Nephron progenitor cell (in vitro differentiated cells): ENCODE measurements at regions not wholly inside any gene's neighbourhood (a gene's known extent, or its start where the extent isn't known, plus 50 kb on each side); places are given as distances from the start of the nearest gene placed in this dataset.
"Not testable (repeated sequence)": the region's sequence is repeated elsewhere in the genome, so short reads cannot be mapped to it uniquely, and the experiment has no call there.

Experiments used
- DNase-seq: peaks from one replicate; pipeline ENCODE4 v3.0.0; 2021
- H3K27ac Mint-ChIP-seq: 2 replicates; pipeline ENCODE4 v1.8.0; 2021; ENCODE audit warnings: mild to moderate bottlenecking, moderate library complexity, mixed read lengths
- H3K27me3 Mint-ChIP-seq: 2 replicates; pipeline ENCODE4 v1.8.0; 2021; ENCODE audit warnings: mild to moderate bottlenecking, low read depth, mixed read lengths; ENCODE audit not compliant: poor library complexity
- H3K36me3 Mint-ChIP-seq: 2 replicates; pipeline ENCODE4 v1.8.0; 2021; ENCODE audit warnings: low read depth, mixed read lengths
- H3K4me1 Mint-ChIP-seq: 2 replicates; pipeline ENCODE4 v1.8.0; 2021; ENCODE audit warnings: mixed read lengths
- H3K4me3 Mint-ChIP-seq: 2 replicates; pipeline ENCODE4 v1.8.0; 2021; ENCODE audit warnings: mild to moderate bottlenecking, moderate library complexity, mixed read lengths
- H3K9me3 Mint-ChIP-seq: 2 replicates; pipeline ENCODE4 v1.8.0; 2021; ENCODE audit warnings: mild to moderate bottlenecking, moderate library complexity, mixed read lengths
- CTCF ChIP-seq: fragments of 200-600 bp; sonication (generic); IDR thresholded peaks from 2 replicates; pipeline ENCODE4 v1.5.0; 2021; ENCODE audit warnings: antibody characterized with exemption

GRCh38 chr11:13149991-13150390, 127.6 kb upstream of the BMAL1 start:
- DNase-seq, result no peak
- H3K36me3 Mint-ChIP-seq, result no peaks in the 10 kb centered on the region
- no peak overlapping the region for H3K4me3 Mint-ChIP-seq
- peaks cover 8% of the 10 kb centered on the region for H3K4me1 Mint-ChIP-seq
- H3K27ac Mint-ChIP-seq, result no peak overlapping the region
- peaks cover 18% of the 10 kb centered on the region for H3K27me3 Mint-ChIP-seq
- H3K9me3 Mint-ChIP-seq, result peaks cover under 1% of the 10 kb centered on the region
- TF ChIP-seq CTCF, result no peak

DNA sequence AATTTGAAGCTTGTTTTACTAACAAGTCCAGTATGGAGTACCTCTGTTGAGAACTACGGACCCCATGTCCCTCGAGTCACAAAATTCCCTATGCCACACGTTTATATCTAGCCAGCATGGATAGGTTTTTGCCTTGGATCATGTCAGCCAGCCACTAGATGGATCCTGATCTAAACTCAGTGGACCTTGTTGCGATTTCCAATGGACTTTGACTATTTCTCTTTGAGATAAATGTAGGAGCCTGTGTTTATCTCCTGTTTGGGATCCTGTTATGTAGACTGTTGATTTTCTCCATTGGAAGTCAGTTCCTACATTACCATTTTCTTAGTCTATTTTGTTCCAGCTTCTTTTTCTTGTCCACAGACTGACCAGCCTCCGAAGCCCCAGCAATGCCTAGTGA, 127.1 kb upstream of the BMAL1 start:
- H3K4me1 Mint-ChIP-seq, result peaks cover 4% of the 10 kb centered on the region
- H3K4me3 Mint-ChIP-seq, result no peak overlapping the region
- H3K27me3 Mint-ChIP-seq, result peaks cover 18% of the 10 kb centered on the region
- H3K36me3 Mint-ChIP-seq, result no peaks in the 10 kb centered on the region
- no peak overlapping the region for H3K27ac Mint-ChIP-seq
- no peak for TF ChIP-seq CTCF
- no peak for DNase-seq
- H3K9me3 Mint-ChIP-seq, result peaks cover 5% of the 10 kb centered on the region

GRCh38 chr11:13152264-13152663, 125.3 kb upstream of the BMAL1 start:
- Mint-ChIP-seq H3K9me3 (peaks cover 23% of the 10 kb centered on the region), H3K36me3 (no peaks in the 10 kb centered on the region)
- TF ChIP-seq CTCF, result no peak

DNA sequence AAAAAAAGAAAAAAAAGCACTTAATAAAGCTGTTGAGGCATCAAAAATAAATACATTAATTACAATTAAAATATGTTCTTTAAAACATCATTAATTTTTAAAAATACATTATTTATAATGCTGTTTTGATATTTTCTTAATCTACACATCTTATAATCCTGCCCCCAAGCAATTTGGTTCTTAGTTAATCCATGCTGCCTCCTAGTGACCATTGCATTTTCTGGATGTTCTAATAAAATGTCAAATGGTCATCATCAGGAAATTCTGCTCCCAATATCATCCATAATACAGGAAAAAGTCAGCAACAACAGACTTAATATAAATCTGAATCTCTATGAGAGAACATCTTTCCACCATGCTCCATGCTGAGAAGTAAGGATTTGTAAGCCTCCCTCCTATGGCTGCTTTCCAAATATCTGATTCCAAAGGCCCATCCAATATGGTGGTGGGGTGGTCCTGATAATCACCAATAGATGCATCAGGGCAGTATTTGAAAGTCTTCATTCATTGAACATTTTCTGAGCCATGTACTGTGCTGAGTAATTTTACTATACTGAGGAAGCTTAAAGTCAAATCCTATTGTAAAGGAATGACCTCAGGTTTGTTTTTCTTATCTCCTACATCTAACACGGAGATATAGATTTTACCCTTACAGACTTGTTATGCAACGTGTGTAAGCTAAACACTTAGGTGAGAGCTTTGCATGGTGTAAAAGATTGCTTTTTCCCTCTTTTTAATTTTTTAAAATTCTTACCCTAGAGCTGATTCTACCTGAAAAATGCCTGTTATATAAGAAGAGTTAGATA, 124.7 kb upstream of the BMAL1 start:
- peak; percentile 37 for TF ChIP-seq CTCF
- Mint-ChIP-seq H3K27ac (no peak overlapping the region), H3K4me1 (no peaks in the 10 kb centered on the region), H3K27me3 (peaks cover 17% of the 10 kb centered on the region), H3K9me3 (peaks cover 30% of the 10 kb centered on the region), H3K36me3 (no peaks in the 10 kb centered on the region), H3K4me3 (no peak overlapping the region)
- DNase-seq, result no peak

More at GRCh38 chr11:13152264-13152663, 125.3 kb upstream of the BMAL1 start:
- no peak for DNase-seq
- Mint-ChIP-seq H3K27me3 (peaks cover 18% of the 10 kb centered on the region), H3K27ac (no peak overlapping the region), H3K4me1 (no peaks in the 10 kb centered on the region), H3K4me3 (no peak overlapping the region)

DNA sequence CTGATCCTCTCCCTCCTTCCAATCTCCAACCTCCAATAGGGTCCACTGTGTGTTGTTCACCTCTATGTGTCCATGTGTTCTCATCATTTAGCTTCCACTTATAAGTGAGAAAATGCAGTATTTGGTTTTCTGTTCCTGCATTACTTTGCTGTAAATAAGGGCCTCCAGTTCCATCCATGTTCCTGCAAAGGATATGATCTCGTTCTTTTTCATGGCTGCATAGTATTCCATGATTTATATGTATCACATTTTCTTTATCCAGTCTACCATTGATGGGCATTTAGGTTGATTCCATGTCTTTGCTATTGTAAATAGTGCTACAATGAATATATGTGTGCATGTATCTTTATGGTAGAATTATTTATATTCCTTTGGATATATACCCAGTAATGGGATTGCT, 123.2 kb upstream of the BMAL1 start:
- Mint-ChIP-seq H3K9me3 (peaks cover 30% of the 10 kb centered on the region), H3K27me3 (peaks cover 19% of the 10 kb centered on the region)
- not testable (repeated sequence) for H3K36me3 Mint-ChIP-seq, H3K4me3 Mint-ChIP-seq, H3K4me1 Mint-ChIP-seq, DNase-seq, H3K27ac Mint-ChIP-seq

DNA sequence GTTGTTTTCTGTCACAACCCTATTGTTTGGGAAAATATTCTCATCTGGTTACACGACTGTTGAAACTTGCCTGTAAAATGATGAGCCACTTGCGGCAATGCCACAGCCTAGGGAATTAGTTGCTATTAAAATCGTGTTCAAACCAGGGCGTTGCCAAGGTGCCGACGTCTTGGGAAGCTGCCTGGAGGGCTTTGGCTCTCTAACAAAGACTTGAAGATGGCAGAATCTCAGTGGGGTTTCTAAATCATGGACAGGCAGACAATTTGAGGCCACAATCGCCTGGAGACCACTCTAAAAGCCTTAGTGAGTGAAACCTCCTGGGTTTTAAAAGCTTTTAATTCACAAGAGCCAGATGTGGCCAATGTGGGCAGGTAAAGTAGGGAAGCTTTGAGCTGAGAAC, 117.2 kb upstream of the BMAL1 start:
- Mint-ChIP-seq H3K4me1 (peaks cover 16% of the 10 kb centered on the region), H3K27ac (no peak overlapping the region), H3K27me3 (peaks cover 13% of the 10 kb centered on the region), H3K4me3 (no peak overlapping the region), H3K36me3 (no peaks in the 10 kb centered on the region), H3K9me3 (peaks cover 27% of the 10 kb centered on the region)
- no peak for TF ChIP-seq CTCF
- DNase-seq, result no peak
